ENCODE measurements at regions not wholly inside any gene's neighbourhood (a gene's known extent, or its start where the extent isn't known, plus 50 kb on each side); places are given as distances from the start of the nearest gene placed in this dataset.
"Not testable (repeated sequence)": the region's sequence is repeated elsewhere in the genome, so short reads cannot be mapped to it uniquely, and the experiment has no call there.

DNA sequence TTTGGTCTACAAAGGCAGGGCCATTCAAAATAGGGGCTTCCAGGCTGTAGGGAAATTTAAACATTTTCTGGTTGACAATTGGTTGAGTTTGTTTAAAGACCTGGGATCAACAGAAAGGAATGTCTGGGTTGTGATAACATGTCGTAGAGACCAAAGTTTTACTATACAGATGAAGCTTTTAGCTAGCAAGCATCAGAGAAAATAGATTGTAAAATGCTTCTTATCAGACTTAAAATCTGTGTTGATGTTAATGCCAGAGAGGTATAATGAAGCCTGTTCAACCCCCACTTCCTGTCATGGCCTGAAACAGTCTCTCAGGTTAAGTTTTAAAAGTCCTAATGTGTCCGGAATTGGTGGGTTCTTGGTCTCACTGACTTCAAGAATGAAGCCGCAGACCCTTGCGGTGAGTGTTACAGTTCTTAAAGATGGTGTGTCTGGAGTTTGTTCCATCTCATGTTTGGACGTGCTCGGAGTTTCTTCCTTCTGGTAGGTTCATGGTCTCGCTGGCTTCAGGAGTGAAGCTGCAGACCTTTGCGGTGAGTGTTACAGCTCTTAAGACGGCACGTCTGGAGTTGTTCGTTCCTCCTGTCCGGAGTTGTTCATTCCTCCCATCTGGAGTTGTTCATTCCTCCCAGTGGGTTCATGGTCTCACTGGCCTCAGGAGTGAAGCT, 86.5 kb upstream of the HMCN1 start:
- H3K27ac ChIP-seq (ENCODE audit: low read depth in 2 of 2, low read length in 1 of 2); H3K4me1 ChIP-seq (ENCODE audit: control insufficient read depth in 2 of 2, insufficient read depth in 2 of 2, low read length in 1 of 2); H3K27me3 ChIP-seq (ENCODE audit: control insufficient read depth in 1 of 2, insufficient read depth in 2 of 2, low read length in 2 of 2); H3K9me3 ChIP-seq (ENCODE audit: control insufficient read depth in 2 of 2, insufficient read depth in 1 of 2, low read depth in 1 of 2, low read length in 1 of 2); H3K36me3 ChIP-seq (ENCODE audit: control insufficient read depth in 2 of 2, insufficient read depth in 2 of 2, low read length in 1 of 2); H3K4me3 ChIP-seq (ENCODE audit: low read depth in 1 of 2, low read length in 2 of 2): not testable (repeated sequence)
- 87 to 91% methylated on average over 12 of the region's 12 CpGs for WGBS, 2 donors

DNA sequence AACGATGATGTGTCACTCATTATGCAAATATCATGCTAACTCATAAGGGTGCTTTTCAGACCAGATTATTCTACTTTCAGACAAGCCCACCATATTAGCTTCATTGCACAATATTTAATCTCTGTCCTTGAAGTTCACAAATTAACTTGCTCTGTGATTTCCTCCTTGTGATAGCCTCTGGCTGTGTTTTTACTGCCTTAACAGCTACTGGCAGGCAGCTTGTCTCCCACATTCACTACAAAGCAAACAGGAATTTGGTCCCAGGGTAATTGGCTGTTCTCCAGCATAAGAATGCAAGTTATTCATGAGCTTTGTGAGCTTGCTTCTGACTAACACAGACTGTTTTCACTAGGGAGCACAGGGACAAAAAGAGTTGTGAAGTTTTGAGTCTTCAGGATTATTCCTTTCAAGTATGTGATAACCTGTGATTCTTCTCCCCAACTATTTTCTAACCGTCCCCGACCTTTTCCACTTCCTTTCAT, 87.9 kb upstream of the HMCN1 start:
- Histone ChIP-seq H3K9me3 (ENCODE audit: control insufficient read depth in 2 of 2, insufficient read depth in 1 of 2, low read depth in 1 of 2, low read length in 1 of 2) (peaks cover 6% of the 10 kb centered on the region in 2 donors), H3K4me1 (ENCODE audit: control insufficient read depth in 2 of 2, insufficient read depth in 2 of 2, low read length in 1 of 2) (no peaks in the 10 kb centered on the region), H3K27me3 (ENCODE audit: control insufficient read depth in 1 of 2, insufficient read depth in 2 of 2, low read length in 2 of 2) (no peaks in the 10 kb centered on the region), H3K27ac (ENCODE audit: low read depth in 2 of 2, low read length in 1 of 2) (no peak overlapping the region), H3K36me3 (ENCODE audit: control insufficient read depth in 2 of 2, insufficient read depth in 2 of 2, low read length in 1 of 2) (no peaks in the 10 kb centered on the region), H3K4me3 (ENCODE audit: low read depth in 1 of 2, low read length in 2 of 2) (no peak overlapping the region)
- 11 to 13% methylated on average over 3 of the region's 3 CpGs for WGBS, 2 donors

DNA sequence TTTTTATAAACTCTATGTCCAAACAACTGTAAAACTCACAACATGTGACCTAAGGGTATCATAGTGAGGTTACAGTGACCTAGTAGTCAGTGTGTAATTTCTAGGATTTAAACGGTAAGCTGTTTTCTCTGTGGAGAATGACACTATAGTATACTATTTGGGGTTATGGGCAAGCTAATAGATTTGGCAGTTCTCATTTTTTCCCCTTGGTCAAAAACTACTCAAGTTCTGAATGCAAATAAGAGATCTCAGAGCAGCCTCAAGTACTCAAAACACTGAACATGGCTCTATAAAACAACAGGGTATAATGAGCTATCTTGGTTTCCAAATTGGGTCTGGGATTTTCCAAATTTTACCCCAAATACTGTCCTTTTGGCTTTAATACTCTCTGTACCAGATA, 88.5 kb upstream of the HMCN1 start:
- H3K27ac ChIP-seq (ENCODE audit: low read depth in 2 of 2, low read length in 1 of 2): no peak overlapping the region
- 35 to 60% methylated on average over 1 of the region's 1 CpG for WGBS, 2 donors

DNA sequence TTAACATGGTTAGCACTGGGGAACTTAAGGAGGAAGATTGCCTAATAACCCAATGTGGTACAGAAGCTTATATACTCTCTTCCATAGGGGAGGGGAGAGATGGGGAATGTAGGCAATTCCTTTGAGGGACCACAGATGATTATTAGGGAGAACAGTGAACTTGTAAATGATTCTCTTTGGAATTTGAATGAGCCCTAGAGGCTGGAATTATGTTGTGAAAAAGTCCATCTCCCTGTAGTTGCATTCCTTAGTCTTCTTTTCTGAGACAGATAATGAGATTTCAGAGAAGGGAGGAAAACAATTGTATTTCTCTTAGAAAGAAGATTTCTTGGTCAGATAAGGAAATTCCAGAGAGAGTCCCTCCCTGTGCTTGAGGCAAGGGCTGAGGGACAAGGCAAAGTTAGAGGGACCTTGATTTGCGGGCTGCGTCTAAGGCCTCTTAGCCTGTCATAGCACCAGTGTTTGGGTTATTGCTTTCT, 89.0 kb upstream of the HMCN1 start:
- Histone ChIP-seq H3K4me3 (ENCODE audit: low read depth in 1 of 2, low read length in 2 of 2) (no peak overlapping the region), H3K27ac (ENCODE audit: low read depth in 2 of 2, low read length in 1 of 2) (no peak overlapping the region), H3K9me3 (ENCODE audit: control insufficient read depth in 2 of 2, insufficient read depth in 1 of 2, low read depth in 1 of 2, low read length in 1 of 2) (peaks cover 6% of the 10 kb centered on the region in 2 donors), H3K4me1 (ENCODE audit: control insufficient read depth in 2 of 2, insufficient read depth in 2 of 2, low read length in 1 of 2) (no peaks in the 10 kb centered on the region), H3K36me3 (ENCODE audit: control insufficient read depth in 2 of 2, insufficient read depth in 2 of 2, low read length in 1 of 2) (no peaks in the 10 kb centered on the region), H3K27me3 (ENCODE audit: control insufficient read depth in 1 of 2, insufficient read depth in 2 of 2, low read length in 2 of 2) (no peaks in the 10 kb centered on the region)
- 94 to 97% methylated on average over 2 of the region's 2 CpGs for WGBS, 2 donors

More for the DNA sequence above, 88.5 kb upstream of the HMCN1 start:
- no peaks in the 10 kb centered on the region for H3K4me1 ChIP-seq (ENCODE audit: control insufficient read depth in 2 of 2, insufficient read depth in 2 of 2, low read length in 1 of 2)
- no peaks in the 10 kb centered on the region for H3K27me3 ChIP-seq (ENCODE audit: control insufficient read depth in 1 of 2, insufficient read depth in 2 of 2, low read length in 2 of 2)
- H3K4me3 ChIP-seq (ENCODE audit: low read depth in 1 of 2, low read length in 2 of 2): no peak overlapping the region
- H3K36me3 ChIP-seq (ENCODE audit: control insufficient read depth in 2 of 2, insufficient read depth in 2 of 2, low read length in 1 of 2): no peaks in the 10 kb centered on the region
- peaks cover 6% of the 10 kb centered on the region in 2 donors for H3K9me3 ChIP-seq (ENCODE audit: control insufficient read depth in 2 of 2, insufficient read depth in 1 of 2, low read depth in 1 of 2, low read length in 1 of 2)

DNA sequence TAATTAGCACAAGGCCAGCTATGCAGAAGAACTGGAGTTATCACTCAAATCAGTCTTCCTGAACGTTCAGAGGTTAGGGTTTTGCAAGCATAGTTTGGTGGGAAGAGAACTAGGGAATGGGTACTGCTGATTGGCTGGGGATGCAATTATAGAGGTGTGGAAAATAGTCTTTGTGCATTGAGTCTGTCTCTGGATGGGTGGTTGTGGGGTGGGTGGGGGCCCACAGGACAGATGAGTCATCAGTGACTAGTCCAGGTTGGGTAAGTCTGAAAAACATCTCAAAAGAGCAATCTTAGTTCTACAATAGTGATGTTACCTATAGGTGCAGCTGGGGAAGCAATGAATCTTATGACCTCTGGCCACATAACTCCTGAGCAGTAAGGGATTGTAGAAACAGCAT, 89.7 kb upstream of the HMCN1 start:
- WGBS, 2 donors: 49 to 70% methylated on average over 1 of the region's 1 CpG
- H3K4me1 ChIP-seq (ENCODE audit: control insufficient read depth in 2 of 2, insufficient read depth in 2 of 2, low read length in 1 of 2): no peaks in the 10 kb centered on the region
- H3K36me3 ChIP-seq (ENCODE audit: control insufficient read depth in 2 of 2, insufficient read depth in 2 of 2, low read length in 1 of 2): no peaks in the 10 kb centered on the region
- peaks cover 6% of the 10 kb centered on the region in 2 donors for H3K9me3 ChIP-seq (ENCODE audit: control insufficient read depth in 2 of 2, insufficient read depth in 1 of 2, low read depth in 1 of 2, low read length in 1 of 2)
- no peak overlapping the region for H3K4me3 ChIP-seq (ENCODE audit: low read depth in 1 of 2, low read length in 2 of 2)
- no peaks in the 10 kb centered on the region for H3K27me3 ChIP-seq (ENCODE audit: control insufficient read depth in 1 of 2, insufficient read depth in 2 of 2, low read length in 2 of 2)
- no peak overlapping the region for H3K27ac ChIP-seq (ENCODE audit: low read depth in 2 of 2, low read length in 1 of 2)

DNA sequence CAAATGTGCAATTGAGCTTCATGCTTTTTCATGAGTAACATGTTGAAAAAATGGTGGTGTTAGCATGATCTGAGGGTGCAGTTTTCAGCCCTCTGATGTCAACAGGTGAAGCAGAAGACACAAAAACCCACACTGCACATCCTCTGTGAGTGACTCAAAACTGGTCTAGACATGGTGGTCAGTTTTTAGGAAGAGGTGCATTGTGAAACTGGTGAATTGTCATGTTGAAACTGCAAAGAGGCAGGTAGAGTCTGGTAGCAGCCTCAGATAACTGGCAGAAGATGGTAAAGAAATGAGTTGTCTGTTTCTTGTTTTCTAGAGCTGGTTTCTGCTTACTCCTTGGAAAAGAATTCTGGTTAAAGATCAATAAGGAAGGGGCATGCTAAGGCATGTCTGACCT, 97.3 kb upstream of the HMCN1 start:
- no peak overlapping the region for H3K4me3 ChIP-seq (ENCODE audit: low read depth in 1 of 2, low read length in 2 of 2)
- H3K36me3 ChIP-seq (ENCODE audit: control insufficient read depth in 2 of 2, insufficient read depth in 2 of 2, low read length in 1 of 2): no peaks in the 10 kb centered on the region
- no peaks in the 10 kb centered on the region for H3K9me3 ChIP-seq (ENCODE audit: control insufficient read depth in 2 of 2, insufficient read depth in 1 of 2, low read depth in 1 of 2, low read length in 1 of 2)
- H3K27me3 ChIP-seq (ENCODE audit: control insufficient read depth in 1 of 2, insufficient read depth in 2 of 2, low read length in 2 of 2): no peaks in the 10 kb centered on the region
- no peak overlapping the region for H3K27ac ChIP-seq (ENCODE audit: low read depth in 2 of 2, low read length in 1 of 2)
- H3K4me1 ChIP-seq (ENCODE audit: control insufficient read depth in 2 of 2, insufficient read depth in 2 of 2, low read length in 1 of 2): no peaks in the 10 kb centered on the region

DNA sequence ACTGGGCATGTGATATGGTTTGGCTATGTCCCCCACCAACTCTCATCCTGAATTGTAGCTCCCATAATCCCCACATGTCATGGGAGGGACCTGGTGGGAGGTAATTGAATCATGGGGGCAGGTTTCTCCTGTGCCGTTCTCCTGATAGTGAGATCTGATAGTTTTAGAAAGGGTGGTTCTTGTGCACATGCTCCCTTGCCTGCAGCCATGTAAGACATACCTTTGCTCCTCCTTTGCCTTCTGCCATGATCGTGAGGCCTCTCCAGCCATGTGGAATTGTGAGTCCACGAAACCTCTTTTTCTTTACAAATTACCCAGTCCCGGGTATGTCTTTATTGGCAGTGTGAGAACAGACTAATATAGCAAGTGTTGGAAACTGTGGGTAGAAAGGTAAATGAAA, 99.5 kb upstream of the HMCN1 start:
- Histone ChIP-seq H3K4me1 (ENCODE audit: control insufficient read depth in 2 of 2, insufficient read depth in 2 of 2, low read length in 1 of 2) (no peaks in the 10 kb centered on the region), H3K27ac (ENCODE audit: low read depth in 2 of 2, low read length in 1 of 2) (no peak overlapping the region), H3K27me3 (ENCODE audit: control insufficient read depth in 1 of 2, insufficient read depth in 2 of 2, low read length in 2 of 2) (no peaks in the 10 kb centered on the region), H3K4me3 (ENCODE audit: low read depth in 1 of 2, low read length in 2 of 2) (no peak overlapping the region), H3K36me3 (ENCODE audit: control insufficient read depth in 2 of 2, insufficient read depth in 2 of 2, low read length in 1 of 2) (no peaks in the 10 kb centered on the region), H3K9me3 (ENCODE audit: control insufficient read depth in 2 of 2, insufficient read depth in 1 of 2, low read depth in 1 of 2, low read length in 1 of 2) (no peaks in the 10 kb centered on the region)
- 92 to 93% methylated on average over 4 of the region's 4 CpGs for WGBS, 2 donors

DNA sequence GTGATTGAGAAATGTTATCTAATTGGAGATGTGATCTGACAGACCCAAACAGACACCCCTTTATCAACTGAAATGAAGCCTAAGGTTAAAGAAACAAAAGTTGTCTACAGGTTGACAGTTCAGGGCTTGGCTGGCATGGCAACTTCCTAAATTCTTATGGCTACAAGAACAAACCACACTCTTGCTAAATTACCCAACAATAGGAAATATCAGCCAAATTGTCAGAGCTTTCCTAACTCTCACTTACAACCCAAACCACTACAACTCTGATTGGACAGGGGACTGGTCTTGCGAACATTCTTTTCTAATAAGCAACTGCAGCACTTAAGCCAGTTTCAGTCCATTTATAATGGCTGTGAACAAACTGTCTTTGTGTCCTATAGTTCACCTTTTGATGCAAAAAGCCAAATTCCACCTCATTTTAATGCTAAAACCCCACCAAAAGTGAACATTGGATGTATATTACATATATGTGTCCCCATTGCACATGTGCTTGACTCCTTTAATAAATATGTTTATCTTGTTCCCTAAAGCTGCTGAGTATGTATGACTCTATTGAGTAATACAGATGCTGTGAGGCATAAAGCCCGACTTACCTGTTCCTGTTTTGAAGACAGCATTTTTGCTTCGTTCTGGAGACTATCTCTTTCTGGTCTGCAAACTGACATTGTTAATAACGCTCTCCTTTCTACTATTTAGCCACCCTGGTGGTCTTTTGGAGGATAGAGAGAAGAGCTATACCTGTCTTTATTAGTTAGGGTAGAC, 101.3 kb upstream of the HMCN1 start:
- 81 to 82% methylated on average over 4 of the region's 4 CpGs for WGBS, 2 donors
- Histone ChIP-seq H3K9me3 (ENCODE audit: control insufficient read depth in 2 of 2, insufficient read depth in 1 of 2, low read depth in 1 of 2, low read length in 1 of 2) (no peaks in the 10 kb centered on the region), H3K4me3 (ENCODE audit: low read depth in 1 of 2, low read length in 2 of 2) (no peak overlapping the region), H3K27me3 (ENCODE audit: control insufficient read depth in 1 of 2, insufficient read depth in 2 of 2, low read length in 2 of 2) (no peaks in the 10 kb centered on the region), H3K4me1 (ENCODE audit: control insufficient read depth in 2 of 2, insufficient read depth in 2 of 2, low read length in 1 of 2) (no peaks in the 10 kb centered on the region), H3K36me3 (ENCODE audit: control insufficient read depth in 2 of 2, insufficient read depth in 2 of 2, low read length in 1 of 2) (no peaks in the 10 kb centered on the region), H3K27ac (ENCODE audit: low read depth in 2 of 2, low read length in 1 of 2) (no peak overlapping the region)

DNA sequence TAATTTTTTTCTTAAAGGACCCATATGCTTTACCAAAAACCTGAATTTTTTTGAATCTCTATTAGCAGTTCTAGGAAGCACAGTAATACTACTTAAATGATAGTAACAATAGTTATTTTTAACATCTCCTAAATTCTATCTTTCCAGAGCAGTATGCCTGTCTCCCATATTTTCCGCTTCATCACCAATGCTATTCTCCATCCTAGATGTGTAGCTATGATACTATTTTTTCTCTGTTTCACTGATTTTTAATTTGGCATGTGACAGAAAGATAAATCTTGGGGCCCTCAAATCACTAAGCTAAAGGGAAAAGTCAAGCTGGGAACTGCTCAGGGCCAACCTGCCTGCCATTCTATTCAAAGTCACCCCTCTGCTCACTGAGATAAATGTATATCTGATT, 102.3 kb upstream of the HMCN1 start:
- H3K27me3 ChIP-seq (ENCODE audit: control insufficient read depth in 1 of 2, insufficient read depth in 2 of 2, low read length in 2 of 2): no peaks in the 10 kb centered on the region
- no peaks in the 10 kb centered on the region for H3K36me3 ChIP-seq (ENCODE audit: control insufficient read depth in 2 of 2, insufficient read depth in 2 of 2, low read length in 1 of 2)
- WGBS, 2 donors: 94 to 96% methylated on average over 1 of the region's 1 CpG
- H3K9me3 ChIP-seq (ENCODE audit: control insufficient read depth in 2 of 2, insufficient read depth in 1 of 2, low read depth in 1 of 2, low read length in 1 of 2): no peaks in the 10 kb centered on the region
- H3K4me3 ChIP-seq (ENCODE audit: low read depth in 1 of 2, low read length in 2 of 2): no peak overlapping the region
- H3K27ac ChIP-seq (ENCODE audit: low read depth in 2 of 2, low read length in 1 of 2): no peak overlapping the region
- H3K4me1 ChIP-seq (ENCODE audit: control insufficient read depth in 2 of 2, insufficient read depth in 2 of 2, low read length in 1 of 2): no peaks in the 10 kb centered on the region
